ENCODE measurements at regions not wholly inside any gene's neighbourhood (a gene's known extent, or its start where the extent isn't known, plus 50 kb on each side); places are given as distances from the start of the nearest gene placed in this dataset.

DNA sequence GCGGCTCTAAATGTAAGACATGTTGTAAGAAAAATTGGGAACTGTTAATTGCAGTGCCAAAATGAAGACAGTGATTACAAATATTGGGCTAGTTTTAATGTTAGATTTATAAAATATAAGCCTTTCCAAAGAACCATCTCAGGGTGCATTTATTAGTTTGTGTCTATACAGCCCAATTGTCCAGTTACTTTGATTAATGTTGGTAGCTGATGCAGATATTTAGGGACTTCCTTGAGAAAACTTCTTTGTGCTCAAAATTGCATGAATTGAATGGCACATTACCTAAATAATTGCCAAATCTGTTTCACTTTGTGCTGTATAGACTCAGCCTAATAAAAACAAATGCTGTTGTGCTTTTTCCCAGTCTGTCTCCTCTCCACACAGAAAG, 83.7 kb downstream of the DAD1 start:
- TF ChIP-seq, protein P1, sequence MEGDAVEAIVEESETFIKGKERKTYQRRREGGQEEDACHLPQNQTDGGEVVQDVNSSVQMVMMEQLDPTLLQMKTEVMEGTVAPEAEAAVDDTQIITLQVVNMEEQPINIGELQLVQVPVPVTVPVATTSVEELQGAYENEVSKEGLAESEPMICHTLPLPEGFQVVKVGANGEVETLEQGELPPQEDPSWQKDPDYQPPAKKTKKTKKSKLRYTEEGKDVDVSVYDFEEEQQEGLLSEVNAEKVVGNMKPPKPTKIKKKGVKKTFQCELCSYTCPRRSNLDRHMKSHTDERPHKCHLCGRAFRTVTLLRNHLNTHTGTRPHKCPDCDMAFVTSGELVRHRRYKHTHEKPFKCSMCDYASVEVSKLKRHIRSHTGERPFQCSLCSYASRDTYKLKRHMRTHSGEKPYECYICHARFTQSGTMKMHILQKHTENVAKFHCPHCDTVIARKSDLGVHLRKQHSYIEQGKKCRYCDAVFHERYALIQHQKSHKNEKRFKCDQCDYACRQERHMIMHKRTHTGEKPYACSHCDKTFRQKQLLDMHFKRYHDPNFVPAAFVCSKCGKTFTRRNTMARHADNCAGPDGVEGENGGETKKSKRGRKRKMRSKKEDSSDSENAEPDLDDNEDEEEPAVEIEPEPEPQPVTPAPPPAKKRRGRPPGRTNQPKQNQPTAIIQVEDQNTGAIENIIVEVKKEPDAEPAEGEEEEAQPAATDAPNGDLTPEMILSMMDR (IDR thresholded peaks at IDR 0.05; ENCODE audit: control extremely low read depth in 1 of 3, insufficient read depth in 1 of 3, low read depth in 1 of 3, low read length in 3 of 3): no peak
- TF ChIP-seq SIX5 (IDR thresholded peaks at IDR 0.05; ENCODE audit: low read depth, low read length) (no peak), SP1 (IDR thresholded peaks at IDR 0.05; ENCODE audit: low read depth, low read length) (no peak), KDM5A (IDR thresholded peaks at IDR 0.05; ENCODE audit: low read length) (no peak), FOSL1 (IDR thresholded peaks at IDR 0.05; ENCODE audit: insufficient read depth, low read depth, low read length) (no peak), JUND (IDR thresholded peaks at IDR 0.05; ENCODE audit: low read length) (no peak), SUZ12 (IDR thresholded peaks at IDR 0.05; ENCODE audit: low read length) (no peak), SIN3A (conservative IDR thresholded peaks at IDR 0.05 in 1 of 2, IDR thresholded peaks at IDR 0.05 in 1 of 2; ENCODE audit: low read depth in 1 of 2, low read length in 2 of 2) (no peak), ZNF274 (IDR thresholded peaks at IDR 0.05; ENCODE audit: borderline replicate concordance, extremely low read depth, low read length) (no peak), POLR2A (IDR thresholded peaks at IDR 0.05; ENCODE audit: control extremely low read depth in 1 of 2, low read depth in 2 of 2, low read length in 2 of 2) (no peak), CEBPB (IDR thresholded peaks at IDR 0.05; ENCODE audit: low read depth, low read length) (no peak), SRF (IDR thresholded peaks at IDR 0.05; ENCODE audit: low read depth, low read length) (no peak)
- TF ChIP-seq, protein P2, sequence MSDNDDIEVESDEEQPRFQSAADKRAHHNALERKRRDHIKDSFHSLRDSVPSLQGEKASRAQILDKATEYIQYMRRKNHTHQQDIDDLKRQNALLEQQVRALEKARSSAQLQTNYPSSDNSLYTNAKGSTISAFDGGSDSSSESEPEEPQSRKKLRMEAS (IDR thresholded peaks at IDR 0.05): no peak
- TF ChIP-seq, protein P3, sequence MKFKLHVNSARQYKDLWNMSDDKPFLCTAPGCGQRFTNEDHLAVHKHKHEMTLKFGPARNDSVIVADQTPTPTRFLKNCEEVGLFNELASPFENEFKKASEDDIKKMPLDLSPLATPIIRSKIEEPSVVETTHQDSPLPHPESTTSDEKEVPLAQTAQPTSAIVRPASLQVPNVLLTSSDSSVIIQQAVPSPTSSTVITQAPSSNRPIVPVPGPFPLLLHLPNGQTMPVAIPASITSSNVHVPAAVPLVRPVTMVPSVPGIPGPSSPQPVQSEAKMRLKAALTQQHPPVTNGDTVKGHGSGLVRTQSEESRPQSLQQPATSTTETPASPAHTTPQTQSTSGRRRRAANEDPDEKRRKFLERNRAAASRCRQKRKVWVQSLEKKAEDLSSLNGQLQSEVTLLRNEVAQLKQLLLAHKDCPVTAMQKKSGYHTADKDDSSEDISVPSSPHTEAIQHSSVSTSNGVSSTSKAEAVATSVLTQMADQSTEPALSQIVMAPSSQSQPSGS (IDR thresholded peaks at IDR 0.05; ENCODE audit: low read length): no peak
